ENCODE measurements at regions not wholly inside any gene's neighbourhood (a gene's known extent, or its start where the extent isn't known, plus 50 kb on each side); places are given as distances from the start of the nearest gene placed in this dataset.

- ATAC-seq = peak; percentile 99
- no peak for TF ChIP-seq ZFP30 (CRISPR knock-in tag; IDR thresholded peaks at IDR 0.05)
- TF ChIP-seq ZNF70 (CRISPR knock-in tag; IDR thresholded peaks at IDR 0.05) = no peak
- no peak for TF ChIP-seq TCF4 (CRISPR knock-in tag; IDR thresholded peaks at IDR 0.05; ENCODE audit: borderline replicate concordance)
- TF ChIP-seq CREB5 (CRISPR knock-in tag; IDR thresholded peaks at IDR 0.05; ENCODE audit: low read depth) = no peak
- TF ChIP-seq GLIS3 (CRISPR knock-in tag; IDR thresholded peaks at IDR 0.05) = no peak
These were observed 79.0 kb downstream of the TLR4 start for GRCh38 chr9:117782931-117783788.

DNA sequence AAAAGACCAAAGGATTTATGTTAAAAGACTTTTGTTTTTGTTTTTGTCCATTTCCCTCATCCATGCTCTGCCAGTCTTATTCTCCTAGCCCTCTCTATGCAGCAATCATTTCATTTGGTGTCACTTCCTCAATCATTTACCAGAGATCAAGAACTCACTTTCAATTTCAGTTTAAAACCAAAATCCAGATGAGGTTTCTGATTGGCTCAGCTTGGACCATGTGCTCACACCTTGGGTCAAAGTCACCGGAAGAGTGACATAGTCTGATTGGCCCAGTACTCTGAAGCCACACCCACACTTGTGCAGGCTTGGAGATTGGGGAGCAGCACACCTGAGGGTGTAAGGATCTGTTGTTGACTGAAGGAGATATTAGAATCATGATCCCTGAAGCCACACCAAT is 79.6 kb downstream of the TLR4 start:
- no peak for TF ChIP-seq ZFP30 (CRISPR knock-in tag; IDR thresholded peaks at IDR 0.05)
- no peak for TF ChIP-seq ISL1 (CRISPR knock-in tag; IDR thresholded peaks at IDR 0.05)
- no peak for TF ChIP-seq ESRRG (CRISPR knock-in tag; IDR thresholded peaks at IDR 0.05)
- no peak for TF ChIP-seq PPARA (CRISPR knock-in tag; IDR thresholded peaks at IDR 0.05; ENCODE audit: borderline replicate concordance)
- TF ChIP-seq CSDC2 (CRISPR knock-in tag; IDR thresholded peaks at IDR 0.05) = no peak
- no peak for TF ChIP-seq OSR1 (CRISPR knock-in tag; IDR thresholded peaks at IDR 0.05)
- TF ChIP-seq BACH2 (CRISPR knock-in tag; IDR thresholded peaks at IDR 0.05; ENCODE audit: borderline replicate concordance) = no peak
- TF ChIP-seq ZNF565 (CRISPR knock-in tag; conservative IDR thresholded peaks at IDR 0.05; ENCODE audit: low read depth) = no peak
- TF ChIP-seq, protein P1, sequence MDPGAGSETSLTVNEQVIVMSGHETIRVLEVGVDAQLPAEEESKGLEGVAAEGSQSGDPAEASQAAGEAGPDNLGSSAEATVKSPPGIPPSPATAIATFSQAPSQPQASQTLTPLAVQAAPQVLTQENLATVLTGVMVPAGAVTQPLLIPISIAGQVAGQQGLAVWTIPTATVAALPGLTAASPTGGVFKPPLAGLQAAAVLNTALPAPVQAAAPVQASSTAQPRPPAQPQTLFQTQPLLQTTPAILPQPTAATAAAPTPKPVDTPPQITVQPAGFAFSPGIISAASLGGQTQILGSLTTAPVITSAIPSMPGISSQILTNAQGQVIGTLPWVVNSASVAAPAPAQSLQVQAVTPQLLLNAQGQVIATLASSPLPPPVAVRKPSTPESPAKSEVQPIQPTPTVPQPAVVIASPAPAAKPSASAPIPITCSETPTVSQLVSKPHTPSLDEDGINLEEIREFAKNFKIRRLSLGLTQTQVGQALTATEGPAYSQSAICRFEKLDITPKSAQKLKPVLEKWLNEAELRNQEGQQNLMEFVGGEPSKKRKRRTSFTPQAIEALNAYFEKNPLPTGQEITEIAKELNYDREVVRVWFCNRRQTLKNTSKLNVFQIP (CRISPR knock-in tag; IDR thresholded peaks at IDR 0.05; ENCODE audit: borderline replicate concordance, low read depth) = no peak
- no peak for TF ChIP-seq SNAI2 (CRISPR knock-in tag; IDR thresholded peaks at IDR 0.05)
- no peak for TF ChIP-seq TCF4 (CRISPR knock-in tag; IDR thresholded peaks at IDR 0.05; ENCODE audit: borderline replicate concordance)
- TF ChIP-seq RARB (CRISPR knock-in tag; IDR thresholded peaks at IDR 0.05) = no peak
- no peak for TF ChIP-seq ZNF70 (CRISPR knock-in tag; IDR thresholded peaks at IDR 0.05)
- TF ChIP-seq ARNTL (CRISPR knock-in tag; IDR thresholded peaks at IDR 0.05; ENCODE audit: borderline replicate concordance, low read depth) = no peak
- TF ChIP-seq, protein P2, sequence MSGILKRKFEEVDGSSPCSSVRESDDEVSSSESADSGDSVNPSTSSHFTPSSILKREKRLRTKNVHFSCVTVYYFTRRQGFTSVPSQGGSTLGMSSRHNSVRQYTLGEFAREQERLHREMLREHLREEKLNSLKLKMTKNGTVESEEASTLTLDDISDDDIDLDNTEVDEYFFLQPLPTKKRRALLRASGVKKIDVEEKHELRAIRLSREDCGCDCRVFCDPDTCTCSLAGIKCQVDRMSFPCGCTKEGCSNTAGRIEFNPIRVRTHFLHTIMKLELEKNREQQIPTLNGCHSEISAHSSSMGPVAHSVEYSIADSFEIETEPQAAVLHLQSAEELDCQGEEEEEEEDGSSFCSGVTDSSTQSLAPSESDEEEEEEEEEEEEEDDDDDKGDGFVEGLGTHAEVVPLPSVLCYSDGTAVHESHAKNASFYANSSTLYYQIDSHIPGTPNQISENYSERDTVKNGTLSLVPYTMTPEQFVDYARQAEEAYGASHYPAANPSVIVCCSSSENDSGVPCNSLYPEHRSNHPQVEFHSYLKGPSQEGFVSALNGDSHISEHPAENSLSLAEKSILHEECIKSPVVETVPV (CRISPR knock-in tag; IDR thresholded peaks at IDR 0.05) = no peak
- no peak for TF ChIP-seq ZFP3 (CRISPR knock-in tag; IDR thresholded peaks at IDR 0.05)
- no peak for TF ChIP-seq GLIS3 (CRISPR knock-in tag; IDR thresholded peaks at IDR 0.05)
- TF ChIP-seq ZC3H10 (CRISPR knock-in tag; IDR thresholded peaks at IDR 0.05) = no peak
- ATAC-seq = no peak

DNA sequence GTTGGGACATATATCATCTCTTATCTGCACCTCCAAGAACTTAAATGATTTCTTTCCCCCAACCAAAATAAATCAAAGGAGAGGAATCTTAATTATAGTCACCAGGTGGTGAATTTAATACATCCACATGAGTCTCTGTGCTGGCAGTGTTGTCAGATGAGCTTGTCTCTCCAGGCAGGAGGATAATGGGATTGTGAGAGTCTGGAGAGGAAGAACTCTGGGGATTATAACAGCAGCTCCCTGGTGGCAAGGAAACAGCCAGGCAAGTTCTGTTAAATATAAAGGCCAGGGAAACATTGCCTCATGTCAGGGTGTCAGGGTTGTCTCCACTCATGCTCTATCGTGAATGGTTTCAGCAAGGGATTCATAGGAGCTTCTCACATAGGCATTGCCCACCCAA is 80.8 kb downstream of the TLR4 start:
- TF ChIP-seq ISL1 (CRISPR knock-in tag; IDR thresholded peaks at IDR 0.05) (no peak), ZFP3 (CRISPR knock-in tag; IDR thresholded peaks at IDR 0.05) (no peak), TOX (CRISPR knock-in tag; IDR thresholded peaks at IDR 0.05; ENCODE audit: borderline replicate concordance) (no peak), CSDC2 (CRISPR knock-in tag; IDR thresholded peaks at IDR 0.05) (no peak), ZNF8 (CRISPR knock-in tag; IDR thresholded peaks at IDR 0.05) (no peak), ESRRG (CRISPR knock-in tag; IDR thresholded peaks at IDR 0.05) (no peak), ZC3H10 (CRISPR knock-in tag; IDR thresholded peaks at IDR 0.05) (no peak), TSHZ2 (CRISPR knock-in tag; IDR thresholded peaks at IDR 0.05) (no peak), ARNTL (CRISPR knock-in tag; IDR thresholded peaks at IDR 0.05; ENCODE audit: borderline replicate concordance, low read depth) (no peak)
- TF ChIP-seq, protein P3, sequence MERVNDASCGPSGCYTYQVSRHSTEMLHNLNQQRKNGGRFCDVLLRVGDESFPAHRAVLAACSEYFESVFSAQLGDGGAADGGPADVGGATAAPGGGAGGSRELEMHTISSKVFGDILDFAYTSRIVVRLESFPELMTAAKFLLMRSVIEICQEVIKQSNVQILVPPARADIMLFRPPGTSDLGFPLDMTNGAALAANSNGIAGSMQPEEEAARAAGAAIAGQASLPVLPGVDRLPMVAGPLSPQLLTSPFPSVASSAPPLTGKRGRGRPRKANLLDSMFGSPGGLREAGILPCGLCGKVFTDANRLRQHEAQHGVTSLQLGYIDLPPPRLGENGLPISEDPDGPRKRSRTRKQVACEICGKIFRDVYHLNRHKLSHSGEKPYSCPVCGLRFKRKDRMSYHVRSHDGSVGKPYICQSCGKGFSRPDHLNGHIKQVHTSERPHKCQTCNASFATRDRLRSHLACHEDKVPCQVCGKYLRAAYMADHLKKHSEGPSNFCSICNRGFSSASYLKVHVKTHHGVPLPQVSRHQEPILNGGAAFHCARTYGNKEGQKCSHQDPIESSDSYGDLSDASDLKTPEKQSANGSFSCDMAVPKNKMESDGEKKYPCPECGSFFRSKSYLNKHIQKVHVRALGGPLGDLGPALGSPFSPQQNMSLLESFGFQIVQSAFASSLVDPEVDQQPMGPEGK (CRISPR knock-in tag; IDR thresholded peaks at IDR 0.05; ENCODE audit: borderline replicate concordance) = no peak
- TF ChIP-seq, protein P2 (CRISPR knock-in tag; IDR thresholded peaks at IDR 0.05) = no peak
- TF ChIP-seq, protein P1 (CRISPR knock-in tag; IDR thresholded peaks at IDR 0.05; ENCODE audit: borderline replicate concordance, low read depth) = no peak
- ATAC-seq = no peak
